ENCODE measurements at regions not wholly inside any gene's neighbourhood (a gene's known extent, or its start where the extent isn't known, plus 50 kb on each side); places are given as distances from the start of the nearest gene placed in this dataset.

GRCh38 chr2:19256121-19256601 is 102.3 kb downstream of the OSR1 start (continued):
- TF ChIP-seq FOXO4 (CRISPR knock-in tag; IDR thresholded peaks at IDR 0.05): no peak
- TF ChIP-seq KLF10 (CRISPR knock-in tag; IDR thresholded peaks at IDR 0.05): no peak
- TF ChIP-seq MCM5 (IDR thresholded peaks at IDR 0.05; ENCODE audit: low read depth): no peak
- TF ChIP-seq, protein P1, sequence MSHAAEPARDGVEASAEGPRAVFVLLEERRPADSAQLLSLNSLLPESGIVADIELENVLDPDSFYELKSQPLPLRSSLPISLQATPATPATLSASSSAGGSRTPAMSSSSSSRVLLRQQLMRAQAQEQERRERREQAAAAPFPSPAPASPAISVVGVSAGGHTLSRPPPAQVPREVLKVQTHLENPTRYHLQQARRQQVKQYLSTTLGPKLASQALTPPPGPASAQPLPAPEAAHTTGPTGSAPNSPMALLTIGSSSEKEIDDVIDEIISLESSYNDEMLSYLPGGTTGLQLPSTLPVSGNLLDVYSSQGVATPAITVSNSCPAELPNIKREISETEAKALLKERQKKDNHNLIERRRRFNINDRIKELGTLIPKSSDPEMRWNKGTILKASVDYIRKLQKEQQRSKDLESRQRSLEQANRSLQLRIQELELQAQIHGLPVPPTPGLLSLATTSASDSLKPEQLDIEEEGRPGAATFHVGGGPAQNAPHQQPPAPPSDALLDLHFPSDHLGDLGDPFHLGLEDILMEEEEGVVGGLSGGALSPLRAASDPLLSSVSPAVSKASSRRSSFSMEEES (CRISPR knock-in tag; IDR thresholded peaks at IDR 0.05): no peak
- TF ChIP-seq RBM22 (IDR thresholded peaks at IDR 0.05; ENCODE audit: low read depth, low read length, poor library complexity, severe bottlenecking): no peak
- no peak for TF ChIP-seq ZFP30 (CRISPR knock-in tag; IDR thresholded peaks at IDR 0.05; ENCODE audit: borderline replicate concordance)
- no peak for TF ChIP-seq ZBTB12 (CRISPR knock-in tag; IDR thresholded peaks at IDR 0.05)
- no peak for TF ChIP-seq ZNF707 (CRISPR knock-in tag; conservative IDR thresholded peaks at IDR 0.05)
